PFSK-1 (cell line): ENCODE measurements at regions not wholly inside any gene's neighbourhood (a gene's known extent, or its start where the extent isn't known, plus 50 kb on each side); places are given as distances from the start of the nearest gene placed in this dataset.

ENCODE experiments used
- POLR2AphosphoS5 ChIP-seq: IDR thresholded peaks from 2 replicates; pipeline ENCODE4 v1.6.1; 2012; ENCODE audit warnings: low read depth, mild to moderate bottlenecking, control low read depth, low read length, moderate library complexity
- TAF1 ChIP-seq: IDR thresholded peaks from 2 replicates; pipeline ENCODE4 v1.6.1; 2012; ENCODE audit warnings: low read length, control low read depth, borderline replicate concordance; ENCODE audit not compliant: insufficient read depth

GRCh38 chr3:110375751-110376518, 695.7 kb upstream of the NECTIN3 start:
- TF ChIP-seq TAF1 (no peak), POLR2AphosphoS5 (no peak)
